ENCODE measurements at regions not wholly inside any gene's neighbourhood (a gene's known extent, or its start where the extent isn't known, plus 50 kb on each side); places are given as distances from the start of the nearest gene placed in this dataset.

DNA sequence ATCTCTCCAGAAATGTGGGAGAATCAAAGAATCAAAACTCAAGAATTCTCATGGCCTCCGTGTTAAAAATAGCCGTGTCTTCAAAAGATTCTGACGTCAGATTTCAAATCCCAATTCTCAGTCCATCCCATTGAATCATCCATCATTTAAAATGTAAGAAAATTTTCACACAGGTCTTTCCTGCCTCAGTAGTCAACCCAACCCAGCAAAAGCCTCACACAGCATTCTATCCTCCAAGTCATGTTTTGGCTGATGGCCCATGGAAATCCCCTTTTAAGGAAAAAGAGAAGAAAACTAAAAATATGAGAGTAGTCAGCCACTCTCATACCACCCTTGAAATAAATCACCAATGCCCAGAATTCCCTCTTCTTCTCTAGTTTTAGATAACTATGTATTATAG lies 211.8 kb downstream of the C1D start:
- H3K27me3 ChIP-seq (replicated peaks; ENCODE audit: insufficient read depth, low read depth, low read length, poor library complexity): no peaks in the 10 kb centered on the region
- H3K9me3 ChIP-seq (ENCODE audit: low read depth, low read length, poor library complexity, severe bottlenecking): no peaks in the 10 kb centered on the region
- H3K4me1 ChIP-seq (ENCODE audit: insufficient read depth, low read length, poor library complexity, severe bottlenecking): peaks cover 8% of the 10 kb centered on the region
- DNase-seq (ENCODE audit: low spot score): no peak
- CTCF ChIA-PET: no interaction called here
- no peaks in the 10 kb centered on the region for H3K36me3 ChIP-seq (ENCODE audit: insufficient read depth, low read length, poor library complexity, severe bottlenecking)
- no peak overlapping the region for H3K27ac ChIP-seq (ENCODE audit: low read depth, low read length, poor library complexity, severe bottlenecking)
- no TSS peak for BruUV-seq (replicated peaks)
- no peak for TF ChIP-seq EZH2 (IDR thresholded peaks at IDR 0.05; ENCODE audit: borderline replicate concordance, low read depth, low read length, poor library complexity, severe bottlenecking)
- TF ChIP-seq, protein P1, sequence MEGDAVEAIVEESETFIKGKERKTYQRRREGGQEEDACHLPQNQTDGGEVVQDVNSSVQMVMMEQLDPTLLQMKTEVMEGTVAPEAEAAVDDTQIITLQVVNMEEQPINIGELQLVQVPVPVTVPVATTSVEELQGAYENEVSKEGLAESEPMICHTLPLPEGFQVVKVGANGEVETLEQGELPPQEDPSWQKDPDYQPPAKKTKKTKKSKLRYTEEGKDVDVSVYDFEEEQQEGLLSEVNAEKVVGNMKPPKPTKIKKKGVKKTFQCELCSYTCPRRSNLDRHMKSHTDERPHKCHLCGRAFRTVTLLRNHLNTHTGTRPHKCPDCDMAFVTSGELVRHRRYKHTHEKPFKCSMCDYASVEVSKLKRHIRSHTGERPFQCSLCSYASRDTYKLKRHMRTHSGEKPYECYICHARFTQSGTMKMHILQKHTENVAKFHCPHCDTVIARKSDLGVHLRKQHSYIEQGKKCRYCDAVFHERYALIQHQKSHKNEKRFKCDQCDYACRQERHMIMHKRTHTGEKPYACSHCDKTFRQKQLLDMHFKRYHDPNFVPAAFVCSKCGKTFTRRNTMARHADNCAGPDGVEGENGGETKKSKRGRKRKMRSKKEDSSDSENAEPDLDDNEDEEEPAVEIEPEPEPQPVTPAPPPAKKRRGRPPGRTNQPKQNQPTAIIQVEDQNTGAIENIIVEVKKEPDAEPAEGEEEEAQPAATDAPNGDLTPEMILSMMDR (conservative IDR thresholded peaks at IDR 0.05; ENCODE audit: low read depth, low read length): no peak
- POLR2A ChIA-PET (ENCODE audit: low non-redundant PET): no interaction called here
- H3K4me3 ChIP-seq (ENCODE audit: low read depth, low read length, poor library complexity, severe bottlenecking): no peak overlapping the region
- intact Hi-C loops (cut with micrococcal nuclease; ENCODE audit: unreplicated experiment): no loop called here

DNA sequence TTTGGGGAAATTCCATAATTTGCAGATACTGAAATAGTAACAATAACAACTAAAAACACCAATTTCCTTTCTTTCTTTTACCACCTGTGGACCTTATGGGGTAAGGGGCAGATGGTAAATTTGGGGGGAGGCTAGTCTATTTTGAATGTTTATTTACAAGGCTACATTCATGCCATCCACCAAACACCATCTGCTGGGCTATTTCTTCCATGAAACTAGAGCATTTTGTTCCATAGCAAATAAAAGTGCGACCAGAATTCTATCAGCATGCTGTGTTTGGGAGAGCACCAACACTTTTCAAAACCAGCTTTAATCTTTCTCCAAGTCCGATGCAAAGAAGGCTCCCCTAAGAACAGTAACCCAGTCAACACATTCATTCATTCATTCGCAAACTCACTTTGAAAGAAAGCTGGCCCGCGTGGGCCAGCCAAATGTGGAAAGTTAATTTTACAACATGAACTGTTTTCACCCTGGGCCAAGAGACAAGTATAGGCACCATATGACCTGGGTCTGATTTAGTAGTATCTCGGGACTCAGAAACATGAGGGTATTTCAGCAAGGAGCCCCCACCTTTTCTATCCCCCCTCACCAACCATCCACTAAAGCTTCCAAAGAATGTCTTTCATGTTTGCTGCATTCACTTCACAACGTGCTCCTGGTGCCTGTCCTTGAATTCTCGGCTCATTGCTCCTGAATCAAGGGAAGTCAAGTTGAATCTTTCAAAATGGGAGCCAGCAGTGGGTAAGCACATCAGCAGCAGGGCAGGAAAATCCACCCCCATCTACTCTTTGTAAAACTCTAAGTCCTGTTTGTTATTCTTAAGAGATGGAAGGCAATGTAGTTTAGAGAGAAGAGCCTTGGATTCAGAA lies 210.6 kb downstream of the C1D start:
- no peak for DNase-seq (ENCODE audit: low spot score)
- intact Hi-C loops (cut with micrococcal nuclease; ENCODE audit: unreplicated experiment): no loop called here
- H3K27me3 ChIP-seq (replicated peaks; ENCODE audit: insufficient read depth, low read depth, low read length, poor library complexity): no peaks in the 10 kb centered on the region
- ChIA-PET CTCF (no interaction called here), POLR2A (ENCODE audit: low non-redundant PET) (no interaction called here)
- H3K4me1 ChIP-seq (ENCODE audit: insufficient read depth, low read length, poor library complexity, severe bottlenecking): peaks cover 4% of the 10 kb centered on the region
- BruUV-seq (replicated peaks): no TSS peak
- no peaks in the 10 kb centered on the region for H3K36me3 ChIP-seq (ENCODE audit: insufficient read depth, low read length, poor library complexity, severe bottlenecking)
- no peak for TF ChIP-seq EZH2 (IDR thresholded peaks at IDR 0.05; ENCODE audit: borderline replicate concordance, low read depth, low read length, poor library complexity, severe bottlenecking)
- TF ChIP-seq, protein P1 (conservative IDR thresholded peaks at IDR 0.05; ENCODE audit: low read depth, low read length): no peak
- no peak overlapping the region for H3K27ac ChIP-seq (ENCODE audit: low read depth, low read length, poor library complexity, severe bottlenecking)
- H3K4me3 ChIP-seq (ENCODE audit: low read depth, low read length, poor library complexity, severe bottlenecking): no peak overlapping the region
- H3K9me3 ChIP-seq (ENCODE audit: low read depth, low read length, poor library complexity, severe bottlenecking): no peaks in the 10 kb centered on the region

DNA sequence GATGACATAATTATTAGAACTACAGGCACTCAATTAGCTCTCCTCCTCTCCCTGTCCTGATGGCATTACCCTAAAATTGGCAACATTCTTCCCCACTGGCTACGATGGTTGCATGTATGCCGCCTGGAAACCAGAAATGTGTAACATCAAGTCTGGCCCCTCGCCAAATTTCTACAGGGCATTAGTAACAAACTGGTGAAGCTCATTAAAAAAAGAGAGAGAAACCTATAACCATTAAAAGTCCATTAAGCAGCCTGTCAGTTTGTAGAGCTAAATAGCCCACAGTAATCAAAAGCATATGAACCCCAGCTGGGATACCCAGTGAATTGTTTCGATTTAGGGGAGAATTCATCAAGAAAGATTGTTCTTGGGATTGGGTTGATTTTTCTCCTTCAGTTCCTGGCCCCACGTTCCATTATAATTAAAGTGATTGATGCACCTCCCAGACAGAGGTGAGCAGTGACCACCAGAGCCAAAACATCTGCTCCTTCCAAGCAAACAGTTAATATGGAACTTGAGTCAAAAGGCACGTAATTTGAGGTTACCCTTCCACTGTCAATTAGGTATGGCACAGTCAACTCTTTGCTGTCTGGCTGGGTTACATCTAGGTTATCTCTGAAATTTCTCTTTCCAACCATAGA lies 208.6 kb downstream of the C1D start:
- H3K4me3 ChIP-seq (ENCODE audit: low read depth, low read length, poor library complexity, severe bottlenecking): no peak overlapping the region
- DNase-seq (ENCODE audit: low spot score): peak; percentile 30
- intact Hi-C loops (cut with micrococcal nuclease; ENCODE audit: unreplicated experiment): no loop called here
- H3K27ac ChIP-seq (ENCODE audit: low read depth, low read length, poor library complexity, severe bottlenecking): no peak overlapping the region
- POLR2A ChIA-PET (ENCODE audit: low non-redundant PET): no interaction called here
- H3K27me3 ChIP-seq (replicated peaks; ENCODE audit: insufficient read depth, low read depth, low read length, poor library complexity): no peaks in the 10 kb centered on the region
- H3K9me3 ChIP-seq (ENCODE audit: low read depth, low read length, poor library complexity, severe bottlenecking): no peaks in the 10 kb centered on the region
- H3K36me3 ChIP-seq (ENCODE audit: insufficient read depth, low read length, poor library complexity, severe bottlenecking): no peaks in the 10 kb centered on the region
- CTCF ChIA-PET: no interaction called here
- peaks cover 4% of the 10 kb centered on the region for H3K4me1 ChIP-seq (ENCODE audit: insufficient read depth, low read length, poor library complexity, severe bottlenecking)
- TF ChIP-seq, protein P1 (conservative IDR thresholded peaks at IDR 0.05; ENCODE audit: low read depth, low read length): no peak
- TF ChIP-seq EZH2 (IDR thresholded peaks at IDR 0.05; ENCODE audit: borderline replicate concordance, low read depth, low read length, poor library complexity, severe bottlenecking): no peak
- BruUV-seq (replicated peaks): no TSS peak
